ENCODE measurements at regions not wholly inside any gene's neighbourhood (a gene's known extent, or its start where the extent isn't known, plus 50 kb on each side); places are given as distances from the start of the nearest gene placed in this dataset.

- Histone ChIP-seq H2AFZ (ENCODE audit: low read length) (peak overlapping the region; percentile 56), H2BK20ac (ENCODE audit: low read length) (no peak overlapping the region), H2BK12ac (ENCODE audit: low read depth, low read length) (no peak overlapping the region), H3K4me2 (ENCODE audit: insufficient read depth in 1 of 2, low read depth in 2 of 2, low read length in 2 of 2) (no peak overlapping the region), H4K8ac (ENCODE audit: extremely low read depth, insufficient read depth, low read length) (no peak overlapping the region), H3K36me3 (ENCODE audit: control insufficient read depth in 2 of 4, insufficient read depth in 4 of 4, low read length in 3 of 4) (no peaks in the 10 kb centered on the region), H4K20me1 (replicated peaks in 1 of 2; ENCODE audit: control insufficient read depth in 1 of 2, insufficient read depth in 2 of 2, low read length in 2 of 2) (no peaks in the 10 kb centered on the region), H3K9me3 (ENCODE audit: insufficient read depth in 2 of 2, low read depth in 1 of 2, low read length in 1 of 2) (no peaks in the 10 kb centered on the region), H3K79me1 (ENCODE audit: low read depth, low read length) (no peaks in the 10 kb centered on the region), H3K18ac (ENCODE audit: extremely low read depth, low read length) (no peak overlapping the region), H3K9ac (replicated peaks in 1 of 4; ENCODE audit: extremely low read depth in 1 of 4, low read depth in 3 of 4, low read length in 3 of 4) (no peak overlapping the region), H3K4me1 (replicated peaks in 1 of 4; ENCODE audit: control insufficient read depth in 3 of 4, insufficient read depth in 4 of 4, low read length in 3 of 4) (no peaks in the 10 kb centered on the region), H3K56ac (replicated peaks; ENCODE audit: insufficient read length, low read depth, low read length) (no peak overlapping the region), H3K79me2 (ENCODE audit: control insufficient read depth in 1 of 2, insufficient read depth in 2 of 2, low read length in 2 of 2) (no peaks in the 10 kb centered on the region), H4K5ac (ENCODE audit: insufficient read length, low read depth, low read length) (no peak overlapping the region), H3K4me3 (ENCODE audit: extremely low read depth in 1 of 4, insufficient read depth in 2 of 4, low read depth in 3 of 4, low read length in 4 of 4) (no peak overlapping the region), H3K14ac (ENCODE audit: insufficient read length) (no peak overlapping the region), H3K27ac (ENCODE audit: low read depth, low read length) (no peak overlapping the region), H2AK5ac (ENCODE audit: low read depth, low read length) (no peak overlapping the region), H3K4ac (replicated peaks; ENCODE audit: insufficient read length, low read depth, low read length) (no peak overlapping the region), H2BK120ac (replicated peaks; ENCODE audit: low read depth, low read length) (no peak overlapping the region), H3K23ac (ENCODE audit: insufficient read length) (no peak overlapping the region), H2BK5ac (ENCODE audit: low read depth, low read length) (no peak overlapping the region), H2BK15ac (ENCODE audit: low read length) (no peak overlapping the region), H3K23me2 (ENCODE audit: low read depth, low read length) (no peaks in the 10 kb centered on the region), H3K27me3 (replicated peaks in 1 of 4; ENCODE audit: control insufficient read depth in 3 of 4, extremely low read depth in 1 of 4, insufficient read depth in 3 of 4, low read length in 3 of 4) (no peaks in the 10 kb centered on the region), H4K91ac (replicated peaks; ENCODE audit: insufficient read length, low read length) (no peak overlapping the region)
- POLR2A ChIA-PET (ENCODE audit: partially characterized antibody), result no interaction called here
- CTCF ChIA-PET (ENCODE audit: partially characterized antibody), result interaction anchor here (1.4 kb wide), 1 partner anchor 38 kb away, joined by 4 read pairs; no protein-coding TSS in a partner anchor
- WGBS, 2 experiments (ENCODE audit: extremely low coverage in 1 of 2, insufficient coverage in 1 of 2, insufficient read length in 1 of 2, insufficient replicate concordance in 2 of 2, low coverage in 1 of 2, low lambda C conversion rate in 2 of 2, missing lambda C conversion rate in 1 of 2), result 71% methylated on average over 5 of the region's 5 CpGs; no CpG with 5 or more reads in 1 of the 2 experiments
- FAIRE-seq (no peak), DNase-seq (ENCODE audit: low read depth in 1 of 2, low spot score in 2 of 2) (no peak)
- TF ChIP-seq EP300 (IDR thresholded peaks at IDR 0.05; ENCODE audit: borderline replicate concordance in 1 of 2, low read depth in 2 of 2, low read length in 2 of 2) (no peak), HDAC6 (IDR thresholded peaks at IDR 0.05; ENCODE audit: low read depth, low read length) (no peak), TBP (IDR thresholded peaks at IDR 0.05; ENCODE audit: low read depth, low read length) (no peak), RXRA (IDR thresholded peaks at IDR 0.05; ENCODE audit: insufficient read depth, low read depth, low read length) (no peak), RBBP5 (IDR thresholded peaks at IDR 0.05; ENCODE audit: borderline replicate concordance, low read depth, low read length) (no peak), E2F6 (IDR thresholded peaks at IDR 0.05) (no peak), SIX5 (IDR thresholded peaks at IDR 0.05; ENCODE audit: low read depth, low read length) (no peak), KDM5A (IDR thresholded peaks at IDR 0.05; ENCODE audit: low read length) (no peak), HDAC2 (IDR thresholded peaks at IDR 0.05; ENCODE audit: borderline replicate concordance in 1 of 2, low read depth in 2 of 2, low read length in 2 of 2) (no peak), CTBP2 (IDR thresholded peaks at IDR 0.05; ENCODE audit: borderline replicate concordance, insufficient read depth, insufficient read length, low read length) (no peak), POU5F1 (IDR thresholded peaks at IDR 0.05; ENCODE audit: low read depth, low read length) (no peak), SUZ12 (IDR thresholded peaks at IDR 0.05; ENCODE audit: low read length) (no peak), POLR2A (IDR thresholded peaks at IDR 0.05; ENCODE audit: control extremely low read depth in 1 of 2, low read depth in 2 of 2, low read length in 2 of 2) (no peak)
Observed at GRCh38 chr4:162683659-162684370, 482.9 kb downstream of the NAF1 start.

Data from H1 (cell line).